ENCODE measurements at regions not wholly inside any gene's neighbourhood (a gene's known extent, or its start where the extent isn't known, plus 50 kb on each side); places are given as distances from the start of the nearest gene placed in this dataset.
A peak's percentile ranks its signal among the peaks of the same experiment; 100 is the strongest.
"Not testable (repeated sequence)": the region's sequence is repeated elsewhere in the genome, so short reads cannot be mapped to it uniquely, and the experiment has no call there.

DNA sequence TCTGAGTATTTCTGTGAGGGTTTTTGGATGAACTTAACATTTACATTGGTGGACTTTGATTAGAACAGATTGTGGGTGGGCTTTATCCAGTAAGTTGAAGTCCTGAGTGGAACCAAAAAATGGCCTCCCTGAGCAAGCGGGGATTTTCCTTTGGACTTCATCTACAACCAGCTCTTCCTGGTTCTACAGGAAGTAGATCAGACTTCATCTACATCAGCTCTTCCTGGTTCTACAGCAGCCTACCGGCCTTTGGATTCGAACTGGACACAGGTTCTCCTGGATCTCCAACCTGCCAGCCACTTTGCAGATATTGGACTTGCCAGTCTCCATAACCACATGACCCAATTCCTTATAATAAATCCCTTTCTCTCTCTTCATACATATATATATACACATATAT, 79.9 kb upstream of the STK39 start:
- peaks cover 8% of the 10 kb centered on the region for H3K4me1 Mint-ChIP-seq (ENCODE audit: low read depth)

DNA sequence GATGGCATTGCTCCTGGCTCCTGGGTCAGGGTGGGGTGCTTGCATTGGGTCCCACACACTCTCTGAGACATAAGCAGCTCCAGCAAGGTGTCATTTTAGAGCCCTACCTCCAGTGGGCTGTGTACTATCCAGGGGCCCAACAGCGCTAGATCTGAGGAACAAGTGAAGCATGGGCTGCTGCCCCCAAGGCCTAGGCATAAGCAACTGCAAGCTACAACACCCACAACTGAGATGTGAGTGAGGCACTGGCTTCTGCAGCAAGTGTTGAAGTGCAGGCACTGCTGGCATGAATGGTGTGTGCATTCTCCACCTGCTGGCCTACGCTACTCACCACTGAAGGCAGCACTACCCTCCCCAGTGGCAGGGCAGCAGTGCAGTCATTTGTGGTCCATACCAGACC, 81.0 kb upstream of the STK39 start:
- peaks cover 15% of the 10 kb centered on the region for H3K9me3 Mint-ChIP-seq
- peaks cover 8% of the 10 kb centered on the region for H3K4me1 Mint-ChIP-seq (ENCODE audit: low read depth)
- H3K27me3 Mint-ChIP-seq = peaks cover 10% of the 10 kb centered on the region
- H3K4me3 Mint-ChIP-seq = no peak overlapping the region
- no peak overlapping the region for H3K27ac Mint-ChIP-seq
- peaks cover 9% of the 10 kb centered on the region for H3K36me3 Mint-ChIP-seq (ENCODE audit: low read depth)

More for the DNA sequence above, 79.9 kb upstream of the STK39 start:
- Mint-ChIP-seq H3K9me3 (peaks cover 15% of the 10 kb centered on the region), H3K4me3 (no peak overlapping the region), H3K27me3 (peaks cover 14% of the 10 kb centered on the region), H3K36me3 (ENCODE audit: low read depth) (peaks cover 9% of the 10 kb centered on the region), H3K27ac (no peak overlapping the region)

DNA sequence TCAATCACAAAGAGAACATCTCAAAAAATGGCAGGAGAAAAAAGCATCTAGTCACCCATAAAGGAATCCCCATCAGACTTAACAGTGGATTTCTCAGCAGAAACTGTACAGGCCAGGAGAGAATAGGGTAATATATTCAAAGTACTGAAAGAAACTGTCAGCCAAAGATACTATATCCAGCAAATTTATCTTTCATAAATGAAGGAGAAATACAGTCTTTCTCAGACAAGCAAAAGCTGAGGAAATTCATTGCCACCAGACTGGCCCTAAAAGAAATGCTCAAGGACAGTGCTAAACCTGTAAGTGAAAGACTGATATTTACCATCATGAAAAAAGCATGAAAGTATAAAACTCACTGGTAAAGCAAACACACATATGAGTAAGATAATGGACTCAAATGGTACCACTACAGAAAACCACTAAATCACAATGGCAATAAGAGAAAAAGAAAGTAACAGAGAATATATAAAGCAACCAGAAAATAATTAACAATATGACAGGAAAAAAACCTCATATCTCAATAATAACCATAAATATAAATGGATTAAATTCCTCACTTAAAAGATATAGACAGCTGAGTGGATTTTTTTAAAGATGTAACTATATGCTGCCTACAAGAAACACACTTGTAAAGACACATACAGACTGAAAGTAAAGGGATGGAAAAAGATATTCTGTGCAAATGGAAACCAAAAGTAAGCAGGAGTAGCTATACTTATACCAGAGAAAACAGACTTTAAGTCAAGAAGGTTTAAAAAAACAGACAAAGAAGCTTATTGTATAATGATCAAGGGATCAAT, 83.4 kb upstream of the STK39 start:
- peaks cover 15% of the 10 kb centered on the region for H3K9me3 Mint-ChIP-seq
- peaks cover 9% of the 10 kb centered on the region for H3K36me3 Mint-ChIP-seq (ENCODE audit: low read depth)
- no peaks in the 10 kb centered on the region for H3K27me3 Mint-ChIP-seq
- H3K4me1 Mint-ChIP-seq (ENCODE audit: low read depth) = peaks cover 8% of the 10 kb centered on the region
- no peak overlapping the region for H3K4me3 Mint-ChIP-seq
- no peak overlapping the region for H3K27ac Mint-ChIP-seq

DNA sequence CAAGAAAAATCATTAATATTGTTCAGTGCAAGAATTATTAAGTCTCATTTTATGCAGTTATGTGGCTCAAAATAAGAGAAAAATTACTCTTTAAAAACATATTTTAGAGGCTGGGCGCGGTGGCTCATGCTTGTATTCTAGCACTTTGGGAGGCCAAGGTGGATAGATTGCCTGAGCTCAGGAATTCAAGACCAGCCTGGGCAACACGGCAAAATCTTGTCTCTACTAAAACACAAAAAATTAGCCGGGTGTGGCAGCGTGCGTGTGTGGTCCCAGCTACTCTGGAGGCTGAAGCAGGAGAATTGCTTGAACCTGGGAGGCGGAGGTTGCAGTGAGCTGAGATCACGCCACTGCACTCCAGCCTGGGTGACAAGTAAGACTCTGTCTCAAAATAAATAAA, 87.9 kb upstream of the STK39 start:
- not testable (repeated sequence) for H3K27ac Mint-ChIP-seq; H3K27me3 Mint-ChIP-seq; H3K4me3 Mint-ChIP-seq; H3K36me3 Mint-ChIP-seq (ENCODE audit: low read depth)
- H3K4me1 Mint-ChIP-seq (ENCODE audit: low read depth) = peaks cover 15% of the 10 kb centered on the region
- H3K9me3 Mint-ChIP-seq = peaks cover 10% of the 10 kb centered on the region

DNA sequence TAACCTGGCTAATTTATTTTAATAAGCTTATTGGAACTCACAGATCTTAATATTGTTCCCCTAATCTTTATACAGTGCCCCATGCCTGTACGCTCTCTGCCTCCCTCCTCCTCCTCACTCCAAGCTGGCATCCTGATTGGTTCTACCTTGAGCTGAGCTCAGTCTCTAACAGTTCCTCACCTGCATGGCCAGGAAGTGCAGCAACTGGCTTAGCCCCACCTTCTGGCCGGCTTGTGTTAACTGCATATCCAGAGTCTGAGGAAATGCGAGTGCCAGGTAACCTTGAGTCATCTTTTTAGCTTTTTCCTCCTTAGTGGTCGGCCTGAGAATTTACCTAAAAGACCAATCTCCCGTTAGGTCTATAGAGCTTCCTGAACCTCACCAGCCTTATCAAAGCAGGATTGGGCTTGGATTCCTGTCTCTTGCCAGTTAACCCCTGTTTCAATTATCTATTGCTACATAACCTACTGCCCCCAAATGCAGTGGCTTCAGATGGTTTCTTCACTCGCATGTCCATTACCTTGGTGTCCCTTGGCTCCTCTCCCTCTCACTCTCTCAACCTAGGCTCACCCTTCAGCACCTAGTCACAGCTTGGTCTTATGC, 89.5 kb upstream of the STK39 start:
- H3K36me3 Mint-ChIP-seq (ENCODE audit: low read depth) = no peaks in the 10 kb centered on the region
- no peak overlapping the region for H3K27ac Mint-ChIP-seq
- no peak overlapping the region for H3K4me3 Mint-ChIP-seq
- peaks cover 7% of the 10 kb centered on the region for H3K4me1 Mint-ChIP-seq (ENCODE audit: low read depth)
- no peaks in the 10 kb centered on the region for H3K27me3 Mint-ChIP-seq
- no peaks in the 10 kb centered on the region for H3K9me3 Mint-ChIP-seq

DNA sequence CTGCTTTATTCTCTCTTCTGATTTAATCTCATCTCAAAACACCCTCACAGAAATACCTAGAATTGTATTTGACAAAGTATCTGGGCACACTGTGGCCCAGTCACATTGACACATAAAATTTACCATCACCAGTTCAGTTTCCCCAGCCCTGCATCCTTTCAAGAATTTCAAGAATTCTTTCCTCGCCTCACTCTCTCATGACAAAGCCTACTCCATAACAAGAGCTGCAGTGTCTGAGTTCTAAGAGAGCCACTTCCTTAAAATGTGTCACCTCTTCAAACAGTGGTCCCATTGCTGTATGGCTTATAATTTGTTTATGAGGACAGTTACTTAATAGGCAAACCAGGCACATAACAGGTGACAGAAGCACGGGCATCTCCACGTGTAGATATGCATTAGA, 90.9 kb upstream of the STK39 start:
- H3K4me1 Mint-ChIP-seq (ENCODE audit: low read depth) = peaks cover 7% of the 10 kb centered on the region
- no peak overlapping the region for H3K4me3 Mint-ChIP-seq
- H3K9me3 Mint-ChIP-seq = no peaks in the 10 kb centered on the region
- no peaks in the 10 kb centered on the region for H3K36me3 Mint-ChIP-seq (ENCODE audit: low read depth)
- H3K27me3 Mint-ChIP-seq = no peaks in the 10 kb centered on the region
- no peak overlapping the region for H3K27ac Mint-ChIP-seq

DNA sequence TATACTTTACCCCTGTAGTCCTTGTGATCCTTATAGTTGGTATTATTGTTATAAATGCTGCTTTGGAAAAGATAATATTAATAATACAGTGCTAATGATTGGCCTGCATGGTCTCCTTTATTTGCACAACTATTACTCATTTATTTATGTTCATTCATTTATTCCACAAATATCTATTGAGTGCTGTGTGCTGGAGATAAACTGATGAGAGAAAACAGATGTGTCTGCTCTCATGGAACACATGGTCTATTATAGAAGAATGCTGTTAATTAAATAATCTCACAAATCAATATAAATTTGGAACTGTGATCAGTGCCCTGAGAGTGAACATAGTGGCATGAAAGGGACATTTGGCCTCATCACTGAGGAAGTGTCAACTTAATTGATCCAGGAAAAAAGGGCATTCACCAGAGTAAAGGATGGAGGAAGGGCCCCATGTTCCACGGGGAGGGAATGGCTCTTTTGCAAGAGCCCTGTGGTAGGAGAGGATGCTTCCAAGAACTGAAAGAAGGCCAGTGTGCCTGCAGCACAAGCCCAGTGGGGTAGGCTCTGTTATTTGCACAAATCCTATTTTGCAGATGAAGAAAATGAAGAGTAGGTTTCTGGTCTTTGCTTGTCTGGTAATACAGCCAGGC, 91.5 kb upstream of the STK39 start:
- H3K9me3 Mint-ChIP-seq = no peaks in the 10 kb centered on the region
- peaks cover 7% of the 10 kb centered on the region for H3K4me1 Mint-ChIP-seq (ENCODE audit: low read depth)
- no peak overlapping the region for H3K4me3 Mint-ChIP-seq
- no peaks in the 10 kb centered on the region for H3K36me3 Mint-ChIP-seq (ENCODE audit: low read depth)
- no peak overlapping the region for H3K27ac Mint-ChIP-seq
- H3K27me3 Mint-ChIP-seq = no peaks in the 10 kb centered on the region

DNA sequence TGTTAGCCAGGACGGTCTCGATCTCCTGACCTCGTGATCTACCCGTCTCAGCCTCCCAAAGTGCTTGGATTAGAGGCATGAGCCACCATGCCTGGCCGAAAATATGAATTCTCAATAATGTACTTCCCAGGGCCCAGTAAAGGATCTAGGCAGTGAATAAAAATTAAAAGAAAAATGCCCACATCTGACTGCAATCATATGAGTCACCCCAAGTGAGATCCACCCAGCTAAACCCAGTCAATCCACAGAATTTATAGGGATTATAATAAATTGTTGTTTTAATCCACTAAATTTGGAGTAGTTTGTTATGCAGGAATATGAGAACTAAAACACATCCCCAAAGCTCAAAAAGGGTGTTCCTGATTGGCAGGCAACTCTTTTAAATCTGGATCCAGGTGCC, 93.5 kb upstream of the STK39 start:
- no peaks in the 10 kb centered on the region for H3K36me3 Mint-ChIP-seq (ENCODE audit: low read depth)
- peaks cover 11% of the 10 kb centered on the region for H3K4me1 Mint-ChIP-seq (ENCODE audit: low read depth)
- H3K9me3 Mint-ChIP-seq = no peaks in the 10 kb centered on the region
- H3K27me3 Mint-ChIP-seq = no peaks in the 10 kb centered on the region
- no peak overlapping the region for H3K27ac Mint-ChIP-seq
- H3K4me3 Mint-ChIP-seq = no peak overlapping the region

DNA sequence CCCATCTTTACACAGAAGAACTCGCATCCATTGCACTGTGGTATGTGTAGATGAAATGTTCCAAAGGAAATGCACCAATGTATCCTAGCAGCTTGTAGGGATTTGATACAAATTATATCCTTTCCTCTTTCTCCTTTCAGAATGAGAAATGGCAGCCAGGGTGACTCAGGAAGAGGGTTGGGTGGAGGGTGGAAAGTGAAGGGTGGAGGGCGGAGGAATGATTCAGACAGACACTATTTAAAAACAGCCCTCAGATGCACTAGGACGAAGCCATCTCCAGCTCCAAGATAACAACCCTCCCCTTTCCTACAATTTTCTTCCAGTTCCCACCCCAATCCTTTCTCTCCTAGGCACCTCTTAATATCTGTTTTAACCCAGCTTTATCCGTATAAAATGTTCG, 96.2 kb upstream of the STK39 start:
- Mint-ChIP-seq H3K9me3 (no peaks in the 10 kb centered on the region), H3K36me3 (ENCODE audit: low read depth) (no peaks in the 10 kb centered on the region), H3K27ac (no peak overlapping the region), H3K4me1 (ENCODE audit: low read depth) (peaks cover 13% of the 10 kb centered on the region), H3K27me3 (no peaks in the 10 kb centered on the region), H3K4me3 (no peak overlapping the region)

DNA sequence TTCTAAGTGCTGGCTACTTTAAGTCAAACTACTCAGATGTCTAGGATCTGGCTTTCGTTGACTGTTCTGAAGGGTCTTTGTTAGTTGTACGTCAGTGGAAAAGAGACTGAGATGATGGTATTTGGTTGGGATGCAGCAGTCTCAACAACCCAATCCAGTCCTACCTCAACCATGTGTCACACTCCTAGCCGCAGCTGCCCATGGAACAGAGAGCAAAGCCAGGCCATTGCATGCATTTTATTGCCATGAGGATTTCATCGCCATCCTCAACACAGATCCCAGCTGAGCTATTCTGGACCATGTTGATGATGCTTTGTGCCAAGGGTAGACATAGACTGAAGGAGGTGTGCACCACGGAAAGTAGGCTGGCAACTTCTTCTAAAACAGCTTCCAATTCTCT, 97.3 kb upstream of the STK39 start:
- peaks cover 13% of the 10 kb centered on the region for H3K4me1 Mint-ChIP-seq (ENCODE audit: low read depth)
- H3K36me3 Mint-ChIP-seq (ENCODE audit: low read depth) = no peaks in the 10 kb centered on the region
- no peaks in the 10 kb centered on the region for H3K27me3 Mint-ChIP-seq
- no peak overlapping the region for H3K27ac Mint-ChIP-seq
- H3K9me3 Mint-ChIP-seq = no peaks in the 10 kb centered on the region
- H3K4me3 Mint-ChIP-seq = no peak overlapping the region

DNA sequence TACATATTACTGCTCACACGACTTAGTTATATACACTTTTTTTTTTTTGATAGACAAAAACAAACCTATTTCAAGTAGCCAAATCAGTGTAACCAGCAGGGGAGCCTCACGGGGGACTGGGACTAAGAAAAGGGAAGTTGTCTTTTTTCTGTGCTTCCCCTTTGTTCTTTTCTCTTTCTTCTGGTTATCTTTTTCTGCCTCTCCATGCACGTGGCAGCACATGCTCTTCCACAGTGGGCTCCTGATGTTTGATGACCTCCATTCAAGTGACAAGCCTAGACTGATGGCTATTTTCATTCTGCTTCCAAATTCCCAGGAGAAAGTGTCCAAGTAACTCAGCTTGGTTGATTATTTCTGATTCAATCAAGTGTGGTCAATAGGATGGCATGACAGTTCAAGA, 98.2 kb upstream of the STK39 start:
- no peak overlapping the region for H3K4me3 Mint-ChIP-seq
- no peaks in the 10 kb centered on the region for H3K36me3 Mint-ChIP-seq (ENCODE audit: low read depth)

DNA sequence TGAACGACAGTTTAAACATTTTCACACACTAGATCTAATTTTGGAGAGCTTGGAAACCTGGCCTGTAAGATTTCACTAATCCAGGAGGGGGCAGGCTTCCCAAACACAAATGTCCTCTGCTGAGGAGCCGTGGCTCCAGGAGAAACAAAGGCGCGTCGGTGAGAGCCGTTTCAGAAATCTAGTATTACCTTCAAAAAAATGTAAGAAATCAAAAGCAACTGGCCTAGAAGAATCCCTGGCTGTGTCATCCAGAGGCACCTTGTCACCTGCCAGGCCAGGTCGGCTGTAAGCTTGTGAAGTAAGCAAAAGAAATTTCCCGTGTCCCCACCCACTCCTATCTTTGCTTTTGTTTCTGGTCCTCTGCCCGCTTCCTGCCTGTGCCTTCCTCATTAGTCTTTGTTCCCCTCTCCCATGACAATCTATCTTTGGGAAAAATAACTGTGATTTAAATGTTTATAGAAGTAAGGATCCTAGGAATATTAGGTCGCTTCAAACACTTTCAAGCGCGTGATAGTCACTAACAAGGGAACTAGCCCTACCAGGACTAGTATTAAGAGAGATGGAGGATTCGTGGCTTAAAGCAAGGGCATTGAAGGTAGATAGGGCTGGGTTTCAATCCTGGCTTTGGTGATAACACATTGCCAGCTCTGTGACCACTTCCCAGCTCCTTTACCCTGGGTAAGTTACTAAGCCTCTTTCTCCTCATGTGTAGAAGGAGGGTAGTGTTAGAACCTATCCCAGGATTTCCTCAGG, 99.5 kb upstream of the STK39 start:
- Mint-ChIP-seq H3K27ac (peak overlapping the region; percentile 38), H3K9me3 (no peaks in the 10 kb centered on the region), H3K27me3 (no peaks in the 10 kb centered on the region), H3K36me3 (ENCODE audit: low read depth) (no peaks in the 10 kb centered on the region), H3K4me3 (peak overlapping the region; percentile 81), H3K4me1 (ENCODE audit: low read depth) (peaks cover 13% of the 10 kb centered on the region)

More for the DNA sequence above, 98.2 kb upstream of the STK39 start:
- Mint-ChIP-seq H3K4me1 (ENCODE audit: low read depth) (peaks cover 13% of the 10 kb centered on the region), H3K9me3 (no peaks in the 10 kb centered on the region), H3K27me3 (no peaks in the 10 kb centered on the region), H3K27ac (no peak overlapping the region)

DNA sequence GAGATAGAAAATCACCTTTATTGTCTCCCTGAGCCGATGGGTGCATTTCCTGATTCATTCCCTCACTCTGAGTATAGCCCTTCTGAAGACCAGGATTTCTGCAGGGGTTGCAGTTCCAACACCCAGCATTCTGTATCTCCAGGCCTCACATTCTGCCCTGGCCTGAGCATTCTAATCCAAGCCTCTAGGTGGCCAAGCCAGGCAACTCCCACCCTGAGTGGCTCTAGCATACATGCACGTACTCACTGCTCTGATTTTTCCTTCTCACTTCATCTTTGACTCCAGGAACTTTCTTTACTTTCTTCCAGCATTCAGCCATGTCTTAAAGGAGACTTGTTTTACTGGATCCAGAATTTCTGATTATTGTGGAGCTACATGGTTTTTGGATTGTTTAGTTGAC, 100.7 kb upstream of the STK39 start:
- Mint-ChIP-seq H3K4me1 (ENCODE audit: low read depth) (peaks cover 13% of the 10 kb centered on the region), H3K27ac (no peak overlapping the region), H3K9me3 (peaks cover 2% of the 10 kb centered on the region), H3K36me3 (ENCODE audit: low read depth) (no peaks in the 10 kb centered on the region), H3K4me3 (no peak overlapping the region), H3K27me3 (no peaks in the 10 kb centered on the region)

DNA sequence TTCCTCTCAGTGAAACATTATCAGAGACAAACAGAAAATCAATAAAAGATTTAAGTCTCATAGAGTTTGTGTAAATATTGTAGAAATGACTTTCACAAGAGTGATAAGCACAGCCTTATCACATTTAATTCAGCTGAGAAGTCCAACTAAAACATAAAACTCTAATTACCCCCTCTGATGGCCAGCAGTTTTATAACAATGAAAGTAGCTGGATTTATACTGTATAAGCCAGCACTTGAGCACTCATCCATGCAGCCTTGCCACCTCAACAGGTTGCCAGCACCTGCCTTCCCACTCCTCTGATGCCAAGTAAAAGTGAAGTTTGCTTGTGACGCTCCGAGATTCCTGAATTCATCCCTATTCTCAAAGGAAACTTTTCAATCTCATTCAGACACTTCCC, 103.0 kb upstream of the STK39 start:
- no peaks in the 10 kb centered on the region for H3K36me3 Mint-ChIP-seq (ENCODE audit: low read depth)
- H3K4me1 Mint-ChIP-seq (ENCODE audit: low read depth) = peaks cover 24% of the 10 kb centered on the region
- peaks cover 10% of the 10 kb centered on the region for H3K9me3 Mint-ChIP-seq
- H3K27ac Mint-ChIP-seq = no peak overlapping the region
- H3K4me3 Mint-ChIP-seq = no peak overlapping the region
- H3K27me3 Mint-ChIP-seq = no peaks in the 10 kb centered on the region

DNA sequence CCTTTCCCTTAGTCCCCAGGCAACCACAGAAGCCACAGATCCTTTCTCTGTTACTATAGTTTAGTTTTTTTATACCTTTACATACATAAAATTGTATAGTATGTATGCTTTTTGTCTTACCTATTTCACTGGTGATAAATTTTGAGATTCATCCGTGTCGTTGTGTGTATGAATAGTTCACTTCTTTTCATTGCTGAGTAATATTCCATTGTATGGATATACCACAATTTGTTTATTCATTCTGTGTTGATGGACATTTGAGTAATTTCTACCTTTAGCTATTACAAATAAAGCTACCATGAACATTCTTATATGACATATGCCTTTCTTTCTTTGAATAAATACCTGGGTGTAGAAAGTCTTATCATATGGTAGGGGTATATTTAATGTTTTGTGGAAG, 102.8 kb upstream of the CERS6 start:
- peaks cover 10% of the 10 kb centered on the region for H3K9me3 Mint-ChIP-seq
- no peak overlapping the region for H3K4me3 Mint-ChIP-seq

More for the DNA sequence above, 102.8 kb upstream of the CERS6 start:
- no peak overlapping the region for H3K27ac Mint-ChIP-seq
- no peaks in the 10 kb centered on the region for H3K36me3 Mint-ChIP-seq (ENCODE audit: low read depth)
- peaks cover 30% of the 10 kb centered on the region for H3K4me1 Mint-ChIP-seq (ENCODE audit: low read depth)
- no peaks in the 10 kb centered on the region for H3K27me3 Mint-ChIP-seq

Measured in stimulated activated naive CD8-positive, alpha-beta T cell treated with anti-CD3 and anti-CD28 coated beads, Interleukin-15, Interleukin-2, amounts not matched to agents 100 ng/mL and 50 ng/mL, for 24 hours (primary cell).